ENCODE measurements at regions not wholly inside any gene's neighbourhood (a gene's known extent, or its start where the extent isn't known, plus 50 kb on each side); places are given as distances from the start of the nearest gene placed in this dataset.

- TF ChIP-seq CTCF (conservative IDR thresholded peaks at IDR 0.05; ENCODE audit: low read depth, low read length) (no peak), RAD21 (IDR thresholded peaks at IDR 0.05; ENCODE audit: low read length) (no peak), FOS (IDR thresholded peaks at IDR 0.05; ENCODE audit: low read depth, low read length) (no peak), USF2 (IDR thresholded peaks at IDR 0.05; ENCODE audit: low read depth, low read length) (no peak), POLR2A (IDR thresholded peaks at IDR 0.05; ENCODE audit: low read depth, low read length) (no peak), MAFK (IDR thresholded peaks at IDR 0.05; ENCODE audit: low read depth, low read length) (no peak), MAZ (IDR thresholded peaks at IDR 0.05; ENCODE audit: borderline replicate concordance, low read depth, low read length) (no peak), CEBPB (IDR thresholded peaks at IDR 0.05; ENCODE audit: low read depth, low read length) (no peak)
Measured at GRCh38 chr13:80658705-80659104, 317.8 kb upstream of the SPRY2 start.

Measured in IMR-90 (cell line).